ENCODE measurements at regions not wholly inside any gene's neighbourhood (a gene's known extent, or its start where the extent isn't known, plus 50 kb on each side); places are given as distances from the start of the nearest gene placed in this dataset.
"Not testable (repeated sequence)": the region's sequence is repeated elsewhere in the genome, so short reads cannot be mapped to it uniquely, and the experiment has no call there.

DNA sequence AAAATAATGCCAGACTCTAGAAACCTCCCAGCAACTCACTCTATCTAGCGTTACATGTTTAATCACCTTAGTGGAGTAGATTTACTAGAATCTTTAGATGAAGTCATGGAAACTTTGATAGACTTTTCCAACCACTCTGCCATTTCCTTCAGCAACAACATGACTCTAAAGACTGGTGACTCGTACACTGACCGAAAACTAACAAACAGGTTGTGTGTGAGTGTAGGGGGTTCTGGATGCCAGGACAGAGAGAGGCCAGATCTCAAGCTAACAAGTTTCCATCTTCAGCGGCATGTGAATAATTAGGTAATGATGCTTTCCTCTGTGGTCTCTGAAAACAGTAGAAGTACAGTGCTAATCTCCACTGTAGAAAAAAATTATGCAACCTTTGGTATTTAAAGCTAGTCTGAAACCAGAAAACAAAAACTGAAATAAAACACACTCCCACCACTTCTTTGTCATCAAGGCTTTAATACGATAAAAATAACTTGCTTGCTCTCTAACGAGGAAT lies 286.4 kb downstream of the PRDM5 start:
- no peak for DNase-seq (ENCODE audit: low read depth)

DNA sequence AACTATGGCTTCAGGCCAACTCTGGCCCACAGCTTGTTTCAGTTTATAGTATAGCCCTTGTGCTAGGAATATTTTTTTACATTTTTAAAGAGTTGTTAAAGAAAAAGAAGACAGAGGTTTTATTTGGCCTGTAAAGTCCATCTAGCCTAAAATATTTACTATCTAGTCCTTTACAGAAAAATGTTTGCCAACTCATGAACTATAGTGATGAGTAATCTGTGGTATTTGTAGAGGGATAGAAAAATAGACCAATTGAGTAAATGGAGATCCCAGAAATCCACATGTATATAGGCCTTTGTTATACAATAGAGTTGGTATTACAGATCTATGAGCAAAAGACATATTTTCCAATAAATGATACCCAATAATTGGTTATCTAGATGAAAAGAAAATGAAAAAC lies 288.7 kb downstream of the PRDM5 start:
- peak; percentile 6 for DNase-seq (ENCODE audit: low read depth)

DNA sequence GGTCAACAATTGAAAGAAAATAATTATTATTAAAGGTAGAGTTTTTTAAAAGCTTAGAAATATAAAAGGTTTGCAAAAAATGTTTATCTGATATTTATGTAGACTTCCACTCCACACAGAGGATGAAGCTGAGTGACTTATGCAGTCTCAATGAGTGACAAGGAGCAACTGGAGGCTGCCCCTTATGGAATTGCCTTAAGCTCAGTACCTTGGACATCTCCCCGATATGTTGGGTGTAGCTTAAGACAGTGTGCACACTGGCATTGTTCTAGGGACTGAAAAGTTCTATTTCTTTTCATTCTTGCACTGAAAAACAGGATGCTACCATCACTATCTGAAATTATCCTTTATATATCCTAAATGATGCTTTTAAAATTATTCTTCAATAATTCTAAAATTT lies 292.1 kb downstream of the PRDM5 start:
- no peak for DNase-seq (ENCODE audit: low read depth)

DNA sequence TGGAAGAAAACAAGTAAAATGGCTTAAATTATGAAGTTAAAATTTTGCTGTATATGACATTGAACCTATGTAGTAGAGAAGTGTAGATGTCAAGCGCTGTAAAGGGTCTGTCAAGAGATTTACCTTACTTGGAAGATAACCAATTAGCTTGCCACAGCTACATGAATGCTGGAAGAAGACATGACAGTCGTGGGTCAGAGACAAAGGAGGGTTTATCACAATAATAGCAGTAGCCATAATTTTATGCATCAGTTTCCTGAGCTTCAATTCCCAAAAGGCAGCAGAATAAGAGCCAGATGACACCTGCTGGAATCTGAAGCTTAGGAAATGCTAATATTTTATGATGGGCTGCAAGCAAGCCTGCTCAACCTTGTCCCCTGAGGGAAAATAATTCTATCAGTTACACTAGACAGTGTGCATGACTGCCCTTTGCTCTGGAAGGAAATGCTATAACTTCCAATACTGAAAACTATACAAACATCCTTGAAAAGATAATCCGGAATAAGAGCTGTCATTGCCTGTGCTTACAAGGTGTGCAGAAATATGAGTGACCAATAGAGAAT lies 292.9 kb downstream of the PRDM5 start:
- DNase-seq (ENCODE audit: low read depth) = no peak

DNA sequence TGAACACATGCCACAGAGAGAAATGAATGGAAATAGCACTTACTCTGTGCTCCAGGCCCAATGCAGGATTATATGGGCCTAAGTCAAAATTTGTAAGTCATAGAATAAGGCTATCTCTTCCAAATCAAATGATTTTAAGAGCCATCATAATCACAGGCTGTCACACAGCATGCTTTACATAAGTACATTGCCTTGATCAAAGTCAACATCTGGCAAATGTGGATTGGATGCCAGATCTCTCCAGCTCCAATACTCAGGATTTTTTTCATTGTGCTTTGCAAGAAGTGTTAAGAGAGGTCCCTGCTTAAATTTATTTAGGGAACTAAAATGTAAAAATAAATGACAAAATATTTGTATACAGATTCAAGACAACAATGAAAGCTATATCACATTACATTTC lies 299.9 kb downstream of the PRDM5 start:
- no peak for DNase-seq (ENCODE audit: low read depth)

DNA sequence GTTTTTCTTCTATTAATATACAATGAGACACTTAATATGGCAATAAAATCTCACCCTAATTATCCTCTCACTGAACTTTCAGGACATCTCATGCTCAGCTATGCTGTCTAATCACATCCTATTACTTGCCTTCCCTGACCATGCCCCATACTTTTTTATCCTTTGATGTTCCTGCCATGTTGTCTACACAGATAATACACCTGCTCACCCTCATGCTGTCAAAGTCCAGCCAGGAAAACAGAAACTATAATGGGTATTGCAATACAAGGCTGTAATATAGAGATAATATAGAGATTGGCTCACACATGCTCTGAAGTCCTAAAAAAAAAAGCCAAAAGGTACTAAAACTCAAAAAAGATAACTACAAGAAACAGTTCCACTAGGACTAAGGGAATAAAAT lies 305.4 kb downstream of the PRDM5 start:
- DNase-seq (ENCODE audit: low read depth) = no peak

DNA sequence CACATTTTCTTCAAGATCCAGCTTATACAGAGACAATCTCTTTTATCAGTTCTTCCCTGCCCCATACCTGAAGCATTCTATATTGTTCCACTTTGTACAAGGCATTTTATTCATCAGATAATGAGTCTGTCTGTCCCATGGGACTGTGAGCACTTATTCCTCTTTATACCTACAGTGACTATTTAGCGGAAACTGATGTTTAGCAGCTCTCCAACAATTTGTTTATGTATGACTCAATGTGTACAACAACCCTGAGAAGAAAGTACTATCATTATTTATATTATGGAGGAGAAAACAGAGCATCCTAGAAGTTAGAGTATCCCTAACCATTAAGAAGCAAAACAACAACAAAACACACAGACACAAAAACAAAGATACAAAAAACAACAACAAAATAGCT lies 306.5 kb downstream of the PRDM5 start:
- no peak for DNase-seq (ENCODE audit: low read depth)

DNA sequence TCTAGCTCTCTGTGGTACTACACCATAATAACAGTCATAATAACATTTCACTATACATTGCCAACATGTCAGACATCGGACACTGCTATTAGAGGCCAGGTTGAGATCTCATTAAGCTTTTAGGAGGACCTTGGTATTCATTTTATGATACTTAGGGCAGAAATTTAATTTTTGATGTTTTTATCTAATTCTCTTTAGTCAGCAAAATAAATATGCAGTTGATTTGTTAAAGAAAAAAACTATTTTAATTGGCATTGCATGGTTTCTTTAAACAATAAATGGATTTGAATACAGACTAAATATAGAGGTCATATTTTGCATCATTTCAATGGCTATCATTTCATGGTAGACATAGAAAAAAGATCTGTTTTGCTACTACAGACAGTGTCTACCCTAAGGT lies 308.7 kb downstream of the PRDM5 start:
- DNase-seq (ENCODE audit: low read depth) = no peak

DNA sequence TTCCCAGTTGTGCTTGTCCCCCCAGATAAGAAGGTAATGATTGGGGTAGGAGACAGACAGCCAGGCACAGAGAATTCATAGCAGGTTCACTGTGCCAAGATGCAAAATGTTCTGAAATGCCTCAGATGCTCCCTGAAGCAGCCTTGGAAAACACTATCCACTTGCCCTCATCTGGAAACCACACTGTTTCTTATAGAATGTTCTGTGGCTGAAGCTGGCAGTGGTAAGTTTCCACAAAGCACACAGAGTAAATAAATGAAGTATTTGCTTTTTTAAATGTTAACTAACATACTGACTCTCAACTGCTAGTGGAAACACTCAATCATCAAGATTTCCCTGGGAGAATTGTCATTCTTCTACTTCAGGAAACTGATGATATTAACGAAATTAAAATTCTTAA lies 311.4 kb downstream of the PRDM5 start:
- no peak for DNase-seq (ENCODE audit: low read depth)

DNA sequence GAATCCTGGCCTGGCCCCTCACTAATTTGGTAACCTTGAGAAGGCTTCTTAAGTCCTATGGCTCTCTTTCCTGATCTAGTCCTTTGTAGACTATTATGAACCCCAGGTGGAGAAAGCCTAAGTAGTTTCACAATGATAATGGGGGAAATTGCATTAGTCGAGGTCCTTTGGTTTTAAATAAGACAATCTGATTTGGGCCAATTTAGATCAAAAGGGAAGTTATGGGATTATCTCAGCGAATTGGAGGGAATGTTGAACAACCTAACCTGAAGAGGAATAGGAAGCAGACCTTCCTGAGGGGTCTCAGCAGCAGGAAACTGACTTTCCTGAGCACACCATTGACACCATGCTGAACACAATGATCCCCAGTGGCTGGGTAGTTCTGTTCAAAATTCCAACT lies 331.5 kb downstream of the PRDM5 start:
- no peak for DNase-seq (ENCODE audit: low read depth)

DNA sequence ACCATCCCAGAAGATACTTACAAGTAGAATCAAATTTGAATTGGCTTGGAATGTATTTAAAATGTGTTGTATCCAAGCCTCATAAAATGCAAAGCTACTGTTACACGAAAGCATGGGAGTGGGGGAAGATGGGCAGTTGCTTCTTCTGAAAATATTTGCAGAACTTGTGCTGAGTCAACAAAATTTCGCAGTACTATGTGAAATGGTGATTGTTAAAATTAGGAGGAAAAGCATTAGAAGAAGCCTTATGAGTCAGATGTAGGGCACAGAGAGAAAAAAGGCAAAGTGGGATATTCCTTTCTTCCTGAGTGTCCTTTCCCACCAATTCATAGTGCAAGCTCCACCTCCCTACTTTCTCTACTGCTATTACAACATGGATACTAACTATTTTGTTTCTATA lies 332.7 kb downstream of the PRDM5 start:
- no peak for DNase-seq (ENCODE audit: low read depth)

DNA sequence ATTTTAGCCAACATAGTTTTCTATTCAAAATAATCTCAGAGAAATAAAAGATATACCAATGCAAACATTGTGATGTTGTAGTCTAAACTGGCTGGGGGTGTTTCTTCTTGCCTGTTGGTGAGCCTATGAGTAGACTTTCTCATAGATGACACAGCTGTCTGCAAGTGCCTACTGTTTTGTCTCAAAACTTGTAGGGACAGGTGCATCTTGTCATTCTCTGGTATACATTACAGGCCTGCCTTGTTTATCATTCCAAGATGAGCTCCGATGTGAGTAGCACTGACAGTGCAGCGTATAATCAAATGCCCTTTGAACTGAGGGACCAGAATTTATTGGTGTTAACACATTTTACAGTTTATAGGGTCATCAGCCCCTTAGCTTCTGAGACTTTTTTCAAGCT lies 353.8 kb downstream of the PRDM5 start:
- no peak for DNase-seq (ENCODE audit: low read depth)

DNA sequence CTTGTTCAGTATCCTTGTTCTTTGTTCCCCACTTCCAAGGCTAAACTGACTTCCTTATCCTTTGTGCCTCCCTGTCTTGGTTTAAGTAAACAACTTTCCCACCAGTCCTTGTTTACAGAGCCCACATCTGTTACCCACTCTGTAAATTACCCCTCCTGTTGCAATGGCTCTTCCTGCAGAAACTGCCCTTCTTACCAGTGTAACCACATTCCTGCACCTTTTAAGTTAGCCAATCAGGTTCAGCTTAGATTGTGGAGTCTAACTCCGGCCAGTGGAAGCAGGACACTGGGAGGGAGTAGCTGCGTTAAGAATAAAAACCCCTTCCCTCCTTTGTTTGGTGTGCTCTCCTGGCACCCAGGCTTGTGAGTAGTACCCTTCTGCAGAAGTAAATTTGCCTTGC lies 360.9 kb downstream of the PRDM5 start:
- DNase-seq (ENCODE audit: low read depth) = no peak

DNA sequence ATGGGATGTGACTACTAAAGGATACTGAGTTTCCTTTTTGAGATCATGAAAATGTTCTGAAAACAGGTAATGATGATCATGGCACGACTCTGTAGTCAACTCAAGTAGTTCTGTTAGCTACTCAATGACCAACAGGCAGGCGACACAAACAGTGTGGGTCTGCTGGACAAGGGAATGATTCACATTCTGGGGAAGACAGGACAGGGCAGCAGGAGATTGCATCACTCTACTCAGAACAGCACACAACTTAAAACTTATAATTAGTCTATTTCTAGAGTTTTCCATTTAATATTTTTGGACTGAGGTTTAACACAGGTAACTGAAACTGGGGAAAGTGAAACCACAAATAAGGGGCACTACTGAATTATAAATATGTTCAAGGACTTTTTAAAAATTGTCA lies 365.2 kb downstream of the PRDM5 start:
- no peak for DNase-seq (ENCODE audit: low read depth)

DNA sequence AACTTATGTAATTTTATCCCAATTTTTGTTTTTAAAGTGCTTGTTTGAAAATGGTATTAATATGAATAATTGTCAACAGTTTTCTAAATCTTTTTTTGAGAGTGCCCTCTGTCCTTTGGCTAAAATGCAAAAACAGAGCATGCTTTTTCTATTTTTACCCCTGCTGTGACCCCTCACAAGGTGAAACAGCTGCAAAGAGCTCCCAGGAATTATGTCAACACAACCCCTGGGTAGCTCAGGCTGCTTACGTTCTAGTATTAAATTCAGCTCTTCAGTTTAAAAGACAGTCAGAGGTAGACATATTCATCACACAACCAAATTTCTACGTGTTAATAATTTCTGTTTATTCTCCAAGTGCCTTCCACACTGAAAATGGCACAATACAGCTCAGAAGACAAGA lies 367.5 kb downstream of the PRDM5 start:
- no peak for DNase-seq (ENCODE audit: low read depth)

DNA sequence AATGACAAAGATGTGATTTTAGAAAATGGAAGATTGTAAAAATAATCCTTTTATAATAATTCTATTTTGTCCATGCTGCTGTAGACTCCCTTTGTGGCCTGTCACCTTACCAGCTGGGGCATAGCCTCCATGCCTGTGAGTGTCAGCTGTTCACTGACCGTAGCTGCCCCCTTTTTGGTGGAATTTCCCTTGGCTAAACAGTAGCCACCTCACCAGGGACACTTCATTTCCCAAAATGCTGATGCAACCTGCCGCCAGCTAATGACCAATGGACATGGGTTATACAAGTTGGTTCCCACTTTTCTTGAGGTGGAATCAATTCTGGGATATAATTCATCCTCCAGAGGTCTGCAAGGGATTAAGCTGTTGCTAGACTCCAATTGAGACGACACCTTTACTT lies 368.4 kb downstream of the PRDM5 start:
- no peak for DNase-seq (ENCODE audit: low read depth)

DNA sequence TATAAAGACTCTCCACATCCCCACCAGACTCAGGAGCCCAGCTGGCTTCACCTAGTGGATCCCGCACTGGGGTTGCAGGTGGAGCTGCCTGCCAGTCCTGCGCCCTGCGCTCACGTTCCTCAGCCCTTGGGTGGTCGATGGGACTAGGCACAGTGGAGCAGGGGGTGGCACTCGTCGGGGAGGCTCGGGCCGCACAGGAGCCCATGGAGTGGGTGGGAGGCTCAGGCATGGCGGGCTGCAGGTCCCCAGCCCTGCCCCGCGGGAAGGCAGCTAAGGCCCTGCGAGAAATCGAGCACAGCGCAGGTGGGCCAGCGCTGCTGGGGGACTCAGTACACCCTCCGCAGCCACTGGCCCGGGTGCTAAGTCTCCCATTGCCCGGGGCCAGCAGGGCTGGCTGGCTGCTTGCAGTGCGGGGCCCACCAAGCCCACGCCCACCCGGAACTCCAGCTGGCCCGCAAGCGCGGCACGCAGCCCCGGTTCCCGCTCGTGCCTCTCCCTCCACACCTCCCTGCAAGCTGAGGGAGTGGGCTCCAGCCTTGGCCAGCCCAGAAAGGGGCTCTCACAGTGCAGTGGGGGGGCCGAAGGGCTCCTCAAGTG lies 371.8 kb downstream of the PRDM5 start:
- not testable (repeated sequence) for DNase-seq (ENCODE audit: low read depth)

DNA sequence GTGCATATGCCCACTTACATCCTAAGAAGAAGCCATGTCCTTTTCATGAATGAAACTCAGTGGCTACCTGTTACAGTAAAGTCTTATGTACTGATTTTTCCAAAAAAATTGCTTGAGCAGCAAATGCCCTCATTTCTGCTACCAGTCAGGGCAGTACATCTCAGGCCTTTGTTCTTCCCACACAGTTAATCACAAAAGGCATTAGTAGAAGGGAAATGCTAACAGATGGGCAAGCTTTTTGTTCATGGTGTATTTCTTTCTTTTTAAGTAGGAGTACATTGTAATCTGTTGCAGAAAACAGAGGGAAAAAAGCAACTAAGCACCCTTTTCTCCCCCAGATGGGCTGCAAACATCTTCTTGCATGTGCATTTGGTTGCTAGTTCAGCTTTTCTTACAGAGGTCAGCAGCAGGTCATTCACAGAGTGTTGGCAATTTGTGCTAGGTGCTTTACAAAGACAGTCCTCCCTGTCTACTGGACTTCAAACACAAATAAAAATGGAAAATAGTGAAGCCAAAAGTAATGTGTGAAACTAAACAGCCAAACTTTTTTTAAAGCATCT lies 373.4 kb downstream of the PRDM5 start:
- DNase-seq (ENCODE audit: low read depth) = no peak

DNA sequence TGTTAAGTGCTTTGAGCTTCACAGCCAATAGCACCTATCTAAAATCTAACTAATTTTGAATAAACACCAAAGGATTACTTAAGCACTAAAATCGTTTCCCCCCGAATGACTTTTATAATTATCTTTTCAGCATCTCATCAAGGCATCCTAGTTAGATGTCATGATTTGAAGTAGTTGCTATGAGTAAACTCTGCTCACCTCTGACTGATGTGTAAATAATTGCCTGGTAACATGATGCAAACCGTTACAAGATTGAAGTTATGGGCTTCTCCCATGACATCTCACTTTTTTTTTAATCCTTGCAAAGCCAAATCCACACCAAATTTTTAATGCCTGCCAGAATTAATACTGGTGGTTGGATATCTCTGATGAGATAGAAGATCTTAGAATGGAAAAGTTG lies 377.1 kb downstream of the PRDM5 start:
- no peak for DNase-seq (ENCODE audit: low read depth)

DNA sequence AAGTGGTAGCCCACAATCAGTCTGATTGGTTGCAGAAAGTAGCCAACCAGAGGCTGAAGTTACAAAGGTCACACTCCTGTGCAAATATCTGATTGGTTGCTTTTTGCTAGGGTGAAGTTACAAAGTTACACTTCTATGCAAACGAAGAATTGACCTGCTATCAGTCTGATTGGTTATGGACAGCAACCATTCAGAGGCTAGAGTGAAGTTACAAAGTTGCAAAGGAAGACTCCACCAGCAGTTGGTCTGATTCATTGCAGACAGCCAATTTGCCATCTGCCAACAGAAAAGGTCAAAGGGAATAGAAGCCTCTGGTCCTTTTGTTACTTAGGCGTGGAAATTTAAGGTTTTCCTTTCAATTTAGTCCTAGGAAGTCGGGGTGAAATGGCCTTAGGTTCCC lies 377.7 kb downstream of the PRDM5 start:
- no peak for DNase-seq (ENCODE audit: low read depth)

DNA sequence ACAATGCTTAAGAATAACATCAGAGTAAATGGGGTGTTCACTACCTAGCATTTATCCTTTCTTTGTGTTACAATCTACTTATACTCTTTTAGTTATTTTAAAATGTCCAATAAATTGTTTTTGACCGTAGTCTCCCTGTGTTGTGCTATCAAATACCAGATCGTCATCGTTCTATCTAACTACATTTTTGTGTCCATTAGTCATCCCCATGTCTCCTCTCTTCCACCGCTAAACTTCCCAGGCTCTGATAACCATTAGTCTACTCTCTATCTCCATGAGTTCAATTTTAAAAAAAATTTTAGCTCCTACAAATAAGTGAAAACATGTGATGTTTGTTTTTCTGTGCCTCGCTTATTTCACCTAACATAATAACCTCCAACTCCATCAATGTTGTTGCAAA lies 381.9 kb downstream of the PRDM5 start:
- DNase-seq (ENCODE audit: low read depth) = no peak

DNA sequence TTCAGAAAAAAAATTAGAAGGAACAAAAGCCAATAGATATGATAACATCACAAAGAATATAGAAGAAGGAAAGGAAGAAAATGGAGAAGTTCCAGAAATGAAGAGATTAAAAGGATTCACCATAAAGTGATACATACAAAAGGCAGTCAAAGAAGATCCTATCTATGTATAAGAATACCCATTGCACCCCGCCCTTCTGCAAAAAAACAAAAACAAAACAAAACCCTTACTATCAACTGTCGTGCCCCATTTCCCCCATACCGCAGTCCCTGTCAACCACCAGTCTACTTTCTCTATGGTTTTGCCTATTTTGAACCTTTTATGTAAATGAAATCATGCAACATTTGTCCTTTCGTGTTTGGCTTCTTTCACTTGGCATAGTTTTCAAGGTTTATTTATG lies 385.6 kb downstream of the PRDM5 start:
- no peak for DNase-seq (ENCODE audit: low read depth)

DNA sequence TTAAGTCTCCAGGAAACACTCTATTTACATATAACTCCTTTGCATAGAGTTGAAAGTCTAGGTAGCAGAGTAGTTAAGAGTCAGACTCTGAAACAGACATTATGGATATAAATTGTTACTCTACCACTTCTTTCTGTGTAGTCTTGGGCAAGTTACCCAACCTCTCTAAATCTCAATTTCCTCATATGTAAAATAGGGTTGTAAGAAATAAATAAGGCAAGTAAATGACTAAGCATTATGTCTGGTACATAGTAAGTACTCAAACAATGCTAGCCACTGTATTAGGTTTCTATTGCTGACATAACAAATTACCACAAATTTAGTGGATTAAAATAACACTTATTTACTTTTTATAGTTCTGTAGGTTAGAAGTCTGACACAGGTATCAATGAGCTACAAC lies 394.1 kb downstream of the PRDM5 start:
- DNase-seq (ENCODE audit: low read depth) = no peak

DNA sequence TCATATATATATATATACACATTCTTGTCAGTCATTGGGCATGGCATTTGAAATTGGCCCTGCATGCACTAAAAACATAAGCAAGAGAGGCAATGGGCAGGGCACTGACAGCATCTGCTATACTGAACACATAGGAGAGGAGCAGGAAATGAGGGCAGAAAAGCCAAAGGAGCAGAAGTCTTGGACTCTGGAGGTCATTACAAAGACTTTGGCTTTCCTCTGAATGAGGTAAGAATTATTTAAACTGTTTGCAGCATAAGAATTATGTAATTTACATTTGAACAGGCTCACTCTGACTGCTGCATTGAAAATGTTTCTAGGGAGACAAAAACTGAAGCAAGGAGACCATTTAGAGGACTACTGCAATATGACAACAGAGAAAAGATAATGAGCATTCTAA lies 396.5 kb downstream of the PRDM5 start:
- DNase-seq (ENCODE audit: low read depth) = no peak

Measured in HS-5 (cell line).